Neural cell (in vitro differentiated cells): ENCODE measurements at regions not wholly inside any gene's neighbourhood (a gene's known extent, or its start where the extent isn't known, plus 50 kb on each side); places are given as distances from the start of the nearest gene placed in this dataset.

Experiments used
- EP300 ChIP-seq: fragments of 450-650 bp; conservative IDR thresholded peaks from 2 replicates; pipeline ENCODE4 v1.6.1; 2014; ENCODE audit warnings: antibody characterized with exemption, mild to moderate bottlenecking, moderate library complexity; ENCODE audit not compliant: poor library complexity, severe bottlenecking
- EZH2 ChIP-seq: fragments of 200-600, 300-800 bp; shearing (Covaris generic), sonication (generic); IDR thresholded peaks from 2 replicates; pipeline ENCODE4 v1.6.1; 2014; ENCODE audit warnings: antibody characterized with exemption, low read length, borderline replicate concordance, mild to moderate bottlenecking; ENCODE audit not compliant: insufficient read depth, poor library complexity, severe bottlenecking
- POLR2AphosphoS5 ChIP-seq: IDR thresholded peaks from 2 replicates; pipeline ENCODE4 v1.6.1; 2012
- RAD21 ChIP-seq: fragments of 450-650 bp; conservative IDR thresholded peaks from 2 replicates; pipeline ENCODE4 v1.6.1; 2014; ENCODE audit warnings: antibody characterized with exemption, mild to moderate bottlenecking, moderate library complexity
- REST ChIP-seq: IDR thresholded peaks from 2 replicates; pipeline ENCODE4 v1.6.1; 2012; ENCODE audit warnings: borderline replicate concordance
- SMC3 ChIP-seq: fragments of 450-650 bp; conservative IDR thresholded peaks from 2 replicates; pipeline ENCODE4 v1.6.1; 2014; ENCODE audit warnings: antibody characterized with exemption, mild to moderate bottlenecking, moderate library complexity; ENCODE audit not compliant: poor library complexity
- TAF1 ChIP-seq: IDR thresholded peaks from 2 replicates; pipeline ENCODE4 v1.6.1; 2012; ENCODE audit warnings: low read depth
- TF ChIP-seq, protein P1 (sequence below): fragments of 450-650 bp; IDR thresholded peaks from 2 replicates; pipeline ENCODE4 v1.5.1; 2014; ENCODE audit warnings: antibody characterized with exemption, mild to moderate bottlenecking, moderate library complexity; ENCODE audit not compliant: poor library complexity, severe bottlenecking

GRCh38 chr2:18268400-18268799 is 292.1 kb downstream of the RDH14 start:
- TF ChIP-seq EP300 (no peak), EZH2 (no peak), POLR2AphosphoS5 (no peak), REST (no peak), RAD21 (no peak), SMC3 (no peak), TAF1 (no peak)
- TF ChIP-seq, protein P1, sequence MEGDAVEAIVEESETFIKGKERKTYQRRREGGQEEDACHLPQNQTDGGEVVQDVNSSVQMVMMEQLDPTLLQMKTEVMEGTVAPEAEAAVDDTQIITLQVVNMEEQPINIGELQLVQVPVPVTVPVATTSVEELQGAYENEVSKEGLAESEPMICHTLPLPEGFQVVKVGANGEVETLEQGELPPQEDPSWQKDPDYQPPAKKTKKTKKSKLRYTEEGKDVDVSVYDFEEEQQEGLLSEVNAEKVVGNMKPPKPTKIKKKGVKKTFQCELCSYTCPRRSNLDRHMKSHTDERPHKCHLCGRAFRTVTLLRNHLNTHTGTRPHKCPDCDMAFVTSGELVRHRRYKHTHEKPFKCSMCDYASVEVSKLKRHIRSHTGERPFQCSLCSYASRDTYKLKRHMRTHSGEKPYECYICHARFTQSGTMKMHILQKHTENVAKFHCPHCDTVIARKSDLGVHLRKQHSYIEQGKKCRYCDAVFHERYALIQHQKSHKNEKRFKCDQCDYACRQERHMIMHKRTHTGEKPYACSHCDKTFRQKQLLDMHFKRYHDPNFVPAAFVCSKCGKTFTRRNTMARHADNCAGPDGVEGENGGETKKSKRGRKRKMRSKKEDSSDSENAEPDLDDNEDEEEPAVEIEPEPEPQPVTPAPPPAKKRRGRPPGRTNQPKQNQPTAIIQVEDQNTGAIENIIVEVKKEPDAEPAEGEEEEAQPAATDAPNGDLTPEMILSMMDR: no peak
